Thoracic aorta (tissue), 2 donors: ENCODE measurements at regions not wholly inside any gene's neighbourhood (a gene's known extent, or its start where the extent isn't known, plus 50 kb on each side); places are given as distances from the start of the nearest gene placed in this dataset.

ENCODE experiments used
- ATAC-seq: fragments of 150-250 bp; one replicate; pipeline ENCODE4 v1.8.0; 2017; ENCODE audit warnings: low read depth; ENCODE audit not compliant: insufficient number of reproducible peaks, low FRiP score
- DNase-seq: peaks from one replicate; pipeline ENCODE4 v3.0.0-alpha.2; 2020; ENCODE audit warnings: low spot score
- H3K27ac ChIP-seq, 2 donors: fragments of 200-600 bp; sonication (generic); 1 replicate in 1 of 2; 2 replicates in 1 of 2; pipeline ENCODE4 v1.5.1; 2016; ENCODE audit warnings: mild to moderate bottlenecking in 2 of 2, moderate library complexity in 2 of 2
- H3K27me3 ChIP-seq: fragments of 200-600 bp; sonication (generic); replicated peaks from 2 replicates; pipeline ENCODE4 v1.6.0; 2016; ENCODE audit warnings: mild to moderate bottlenecking; ENCODE audit not compliant: insufficient read depth
- H3K36me3 ChIP-seq: fragments of 200-600 bp; sonication (generic); one replicate; pipeline ENCODE4 v1.5.1; 2016
- H3K4me1 ChIP-seq, 2 donors: fragments of 200-600 bp; sonication (generic); 1 replicate in 1 of 2; 2 replicates in 1 of 2; pipeline versions ENCODE4 v1.5.1 to v1.6.0; 2016; ENCODE audit warnings: low read depth in 2 of 2, mild to moderate bottlenecking in 1 of 2; ENCODE audit not compliant: control insufficient read depth in 1 of 2
- H3K4me3 ChIP-seq: fragments of 200-600 bp; sonication (generic); 2 replicates; pipeline ENCODE4 v1.5.1; 2016; ENCODE audit warnings: mild to moderate bottlenecking
- H3K9me3 ChIP-seq: fragments of 200-600 bp; sonication (generic); 2 replicates; pipeline ENCODE4 v1.5.1; 2016
- TF ChIP-seq, protein P1 (sequence below): fragments of 200-600 bp; sonication (generic); IDR thresholded peaks from one replicate; pipeline ENCODE4 v1.5.1; 2019; ENCODE audit warnings: antibody characterized with exemption

GRCh38 chr11:111063726-111064517 is 181.6 kb upstream of the POU2AF2 start:
- no peak overlapping the region for H3K4me3 ChIP-seq
- H3K36me3 ChIP-seq = no peaks in the 10 kb centered on the region
- TF ChIP-seq, protein P1, sequence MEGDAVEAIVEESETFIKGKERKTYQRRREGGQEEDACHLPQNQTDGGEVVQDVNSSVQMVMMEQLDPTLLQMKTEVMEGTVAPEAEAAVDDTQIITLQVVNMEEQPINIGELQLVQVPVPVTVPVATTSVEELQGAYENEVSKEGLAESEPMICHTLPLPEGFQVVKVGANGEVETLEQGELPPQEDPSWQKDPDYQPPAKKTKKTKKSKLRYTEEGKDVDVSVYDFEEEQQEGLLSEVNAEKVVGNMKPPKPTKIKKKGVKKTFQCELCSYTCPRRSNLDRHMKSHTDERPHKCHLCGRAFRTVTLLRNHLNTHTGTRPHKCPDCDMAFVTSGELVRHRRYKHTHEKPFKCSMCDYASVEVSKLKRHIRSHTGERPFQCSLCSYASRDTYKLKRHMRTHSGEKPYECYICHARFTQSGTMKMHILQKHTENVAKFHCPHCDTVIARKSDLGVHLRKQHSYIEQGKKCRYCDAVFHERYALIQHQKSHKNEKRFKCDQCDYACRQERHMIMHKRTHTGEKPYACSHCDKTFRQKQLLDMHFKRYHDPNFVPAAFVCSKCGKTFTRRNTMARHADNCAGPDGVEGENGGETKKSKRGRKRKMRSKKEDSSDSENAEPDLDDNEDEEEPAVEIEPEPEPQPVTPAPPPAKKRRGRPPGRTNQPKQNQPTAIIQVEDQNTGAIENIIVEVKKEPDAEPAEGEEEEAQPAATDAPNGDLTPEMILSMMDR = no peak
- ATAC-seq (no peak), DNase-seq (no peak)
- H3K9me3 ChIP-seq = peaks cover 2% of the 10 kb centered on the region
- no peaks in the 10 kb centered on the region for H3K27me3 ChIP-seq
- H3K27ac ChIP-seq = no peak overlapping the region
- no peaks in the 10 kb centered on the region for H3K4me1 ChIP-seq

DNA sequence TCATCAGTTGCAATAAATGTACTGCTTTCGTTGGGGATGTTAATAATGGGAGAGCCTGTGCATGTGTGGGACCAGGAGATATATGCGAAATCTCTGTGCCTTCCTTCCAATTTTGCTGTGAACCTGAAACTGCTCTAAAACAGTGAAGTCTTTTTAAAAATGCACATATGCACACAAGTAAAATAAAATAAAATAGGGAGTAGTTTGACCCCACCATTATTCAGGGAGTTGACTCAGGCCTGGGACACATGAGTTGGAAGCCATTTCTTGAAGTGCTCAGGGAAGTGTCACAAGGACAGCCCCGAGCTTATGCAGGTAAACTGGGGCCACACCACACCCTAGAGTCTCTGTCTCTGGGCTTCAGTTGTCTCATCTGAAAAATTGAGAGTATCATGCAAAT is 183.1 kb upstream of the POU2AF2 start:
- no peak overlapping the region for H3K4me3 ChIP-seq
- H3K27me3 ChIP-seq = no peaks in the 10 kb centered on the region
- no peak overlapping the region for H3K27ac ChIP-seq
- H3K4me1 ChIP-seq = no peaks in the 10 kb centered on the region
- peaks cover 3% of the 10 kb centered on the region for H3K9me3 ChIP-seq
- no peak for ATAC-seq
- TF ChIP-seq, protein P1 = no peak
- no peaks in the 10 kb centered on the region for H3K36me3 ChIP-seq
- no peak for DNase-seq

GRCh38 chr11:111059726-111060125 is 185.8 kb upstream of the POU2AF2 start:
- TF ChIP-seq, protein P1 = no peak
- Histone ChIP-seq H3K4me1 (no peaks in the 10 kb centered on the region), H3K9me3 (peaks cover 3% of the 10 kb centered on the region), H3K27ac (no peak overlapping the region), H3K27me3 (no peaks in the 10 kb centered on the region), H3K36me3 (no peaks in the 10 kb centered on the region), H3K4me3 (no peak overlapping the region)
- ATAC-seq (no peak), DNase-seq (no peak)

- Histone ChIP-seq H3K4me3 (no peak overlapping the region), H3K4me1 (peaks cover 0 to 9% of the 10 kb centered on the region in 2 donors), H3K27me3 (no peaks in the 10 kb centered on the region), H3K27ac (no peak overlapping the region), H3K36me3 (no peaks in the 10 kb centered on the region), H3K9me3 (no peaks in the 10 kb centered on the region)
- TF ChIP-seq, protein P1 = no peak
- DNase-seq (no peak), ATAC-seq (no peak)
Measured at GRCh38 chr11:111049131-111049530, 196.4 kb upstream of the POU2AF2 start.

DNA sequence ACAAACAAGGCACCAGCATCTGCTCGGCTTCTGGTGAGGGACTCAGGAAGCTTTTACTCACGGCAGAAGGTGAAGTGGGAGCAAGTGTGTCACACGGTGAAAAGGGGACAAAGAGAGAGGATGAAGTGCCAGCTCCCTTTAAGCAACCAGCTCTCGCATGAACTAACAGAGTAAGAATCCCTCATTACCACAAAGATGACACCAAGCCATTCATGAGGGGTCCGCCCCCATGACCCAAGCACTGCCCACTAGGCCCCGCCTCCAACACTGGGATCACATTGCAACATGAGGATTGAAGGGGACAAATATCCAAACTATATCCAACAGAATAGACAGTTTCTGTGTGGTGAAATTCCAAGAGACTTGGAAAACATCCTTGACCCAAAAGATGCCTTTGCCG is 198.2 kb upstream of the POU2AF2 start:
- H3K27me3 ChIP-seq = no peaks in the 10 kb centered on the region
- TF ChIP-seq, protein P1 = no peak
- ATAC-seq = no peak
- H3K4me1 ChIP-seq = peaks cover 0 to 9% of the 10 kb centered on the region in 2 donors
- H3K36me3 ChIP-seq = no peaks in the 10 kb centered on the region
- H3K4me3 ChIP-seq = no peak overlapping the region
- no peaks in the 10 kb centered on the region for H3K9me3 ChIP-seq
- no peak overlapping the region for H3K27ac ChIP-seq
- DNase-seq = no peak
